ENCODE measurements at regions not wholly inside any gene's neighbourhood (a gene's known extent, or its start where the extent isn't known, plus 50 kb on each side); places are given as distances from the start of the nearest gene placed in this dataset.

- Histone ChIP-seq H3K27ac (ENCODE audit: insufficient read depth, low read length, poor library complexity, severe bottlenecking) (no peak overlapping the region), H3K36me3 (ENCODE audit: control insufficient read depth, insufficient read depth, low read length) (no peaks in the 10 kb centered on the region), H3K27me3 (replicated peaks; ENCODE audit: control insufficient read depth, insufficient read depth, low read length, poor library complexity, severe bottlenecking) (no peaks in the 10 kb centered on the region), H3K4me3 (ENCODE audit: insufficient read depth, low read depth, low read length, poor library complexity, severe bottlenecking) (no peak overlapping the region), H3K4me1 (ENCODE audit: control insufficient read depth, insufficient read depth, low read length, poor library complexity, severe bottlenecking) (no peaks in the 10 kb centered on the region), H3K9me3 (ENCODE audit: control insufficient read depth, low read length) (no peaks in the 10 kb centered on the region)
- DNase-seq, result no peak
Measured at GRCh38 chr13:66214467-66214866, 1015.7 kb downstream of the PCDH9 start.

- H3K4me1 ChIP-seq (ENCODE audit: control insufficient read depth, insufficient read depth, low read length, poor library complexity, severe bottlenecking), result no peaks in the 10 kb centered on the region
- no peak overlapping the region for H3K27ac ChIP-seq (ENCODE audit: insufficient read depth, low read length, poor library complexity, severe bottlenecking)
- H3K27me3 ChIP-seq (replicated peaks; ENCODE audit: control insufficient read depth, insufficient read depth, low read length, poor library complexity, severe bottlenecking), result no peaks in the 10 kb centered on the region
- H3K4me3 ChIP-seq (ENCODE audit: insufficient read depth, low read depth, low read length, poor library complexity, severe bottlenecking), result no peak overlapping the region
- H3K36me3 ChIP-seq (ENCODE audit: control insufficient read depth, insufficient read depth, low read length), result no peaks in the 10 kb centered on the region
- H3K9me3 ChIP-seq (ENCODE audit: control insufficient read depth, low read length), result no peaks in the 10 kb centered on the region
- DNase-seq, result no peak
Measured at GRCh38 chr13:66212511-66212910, 1017.6 kb downstream of the PCDH9 start.

GRCh38 chr13:66210677-66211076 lies 1019.5 kb downstream of the PCDH9 start:
- Histone ChIP-seq H3K27ac (ENCODE audit: insufficient read depth, low read length, poor library complexity, severe bottlenecking) (no peak overlapping the region), H3K36me3 (ENCODE audit: control insufficient read depth, insufficient read depth, low read length) (no peaks in the 10 kb centered on the region), H3K4me1 (ENCODE audit: control insufficient read depth, insufficient read depth, low read length, poor library complexity, severe bottlenecking) (no peaks in the 10 kb centered on the region), H3K27me3 (replicated peaks; ENCODE audit: control insufficient read depth, insufficient read depth, low read length, poor library complexity, severe bottlenecking) (no peaks in the 10 kb centered on the region), H3K9me3 (ENCODE audit: control insufficient read depth, low read length) (no peaks in the 10 kb centered on the region), H3K4me3 (ENCODE audit: insufficient read depth, low read depth, low read length, poor library complexity, severe bottlenecking) (no peak overlapping the region)
- no peak for DNase-seq

- Histone ChIP-seq H3K27ac (ENCODE audit: insufficient read depth, low read length, poor library complexity, severe bottlenecking) (no peak overlapping the region), H3K36me3 (ENCODE audit: control insufficient read depth, insufficient read depth, low read length) (no peaks in the 10 kb centered on the region), H3K4me1 (ENCODE audit: control insufficient read depth, insufficient read depth, low read length, poor library complexity, severe bottlenecking) (no peaks in the 10 kb centered on the region), H3K4me3 (ENCODE audit: insufficient read depth, low read depth, low read length, poor library complexity, severe bottlenecking) (no peak overlapping the region), H3K9me3 (ENCODE audit: control insufficient read depth, low read length) (no peaks in the 10 kb centered on the region), H3K27me3 (replicated peaks; ENCODE audit: control insufficient read depth, insufficient read depth, low read length, poor library complexity, severe bottlenecking) (no peaks in the 10 kb centered on the region)
- no peak for DNase-seq
Measured at GRCh38 chr13:66208589-66208988, 1021.5 kb downstream of the PCDH9 start.

- no peaks in the 10 kb centered on the region for H3K4me1 ChIP-seq (ENCODE audit: control insufficient read depth, insufficient read depth, low read length, poor library complexity, severe bottlenecking)
- no peak overlapping the region for H3K4me3 ChIP-seq (ENCODE audit: insufficient read depth, low read depth, low read length, poor library complexity, severe bottlenecking)
- H3K9me3 ChIP-seq (ENCODE audit: control insufficient read depth, low read length), result no peaks in the 10 kb centered on the region
- no peak overlapping the region for H3K27ac ChIP-seq (ENCODE audit: insufficient read depth, low read length, poor library complexity, severe bottlenecking)
- H3K27me3 ChIP-seq (replicated peaks; ENCODE audit: control insufficient read depth, insufficient read depth, low read length, poor library complexity, severe bottlenecking), result no peaks in the 10 kb centered on the region
- DNase-seq, result no peak
- H3K36me3 ChIP-seq (ENCODE audit: control insufficient read depth, insufficient read depth, low read length), result no peaks in the 10 kb centered on the region
Measured at GRCh38 chr13:66207610-66208009, 1022.5 kb downstream of the PCDH9 start.

- H3K9me3 ChIP-seq (ENCODE audit: control insufficient read depth, low read length), result no peaks in the 10 kb centered on the region
- no peaks in the 10 kb centered on the region for H3K36me3 ChIP-seq (ENCODE audit: control insufficient read depth, insufficient read depth, low read length)
- H3K27me3 ChIP-seq (replicated peaks; ENCODE audit: control insufficient read depth, insufficient read depth, low read length, poor library complexity, severe bottlenecking), result no peaks in the 10 kb centered on the region
Measured at GRCh38 chr13:66205807-66206206, 1024.3 kb downstream of the PCDH9 start.

GRCh38 chr13:66200555-66200954 lies 1029.6 kb downstream of the PCDH9 start:
- no peaks in the 10 kb centered on the region for H3K9me3 ChIP-seq (ENCODE audit: control insufficient read depth, low read length)

More at GRCh38 chr13:66205807-66206206, 1024.3 kb downstream of the PCDH9 start:
- no peak for DNase-seq
- Histone ChIP-seq H3K27ac (ENCODE audit: insufficient read depth, low read length, poor library complexity, severe bottlenecking) (no peak overlapping the region), H3K4me3 (ENCODE audit: insufficient read depth, low read depth, low read length, poor library complexity, severe bottlenecking) (no peak overlapping the region), H3K4me1 (ENCODE audit: control insufficient read depth, insufficient read depth, low read length, poor library complexity, severe bottlenecking) (no peaks in the 10 kb centered on the region)

GRCh38 chr13:66195238-66195637 lies 1034.9 kb downstream of the PCDH9 start:
- no peaks in the 10 kb centered on the region for H3K27me3 ChIP-seq (replicated peaks; ENCODE audit: control insufficient read depth, insufficient read depth, low read length, poor library complexity, severe bottlenecking)
- H3K27ac ChIP-seq (ENCODE audit: insufficient read depth, low read length, poor library complexity, severe bottlenecking), result no peak overlapping the region
- H3K4me1 ChIP-seq (ENCODE audit: control insufficient read depth, insufficient read depth, low read length, poor library complexity, severe bottlenecking), result no peaks in the 10 kb centered on the region
- no peaks in the 10 kb centered on the region for H3K9me3 ChIP-seq (ENCODE audit: control insufficient read depth, low read length)
- H3K4me3 ChIP-seq (ENCODE audit: insufficient read depth, low read depth, low read length, poor library complexity, severe bottlenecking), result no peak overlapping the region
- no peaks in the 10 kb centered on the region for H3K36me3 ChIP-seq (ENCODE audit: control insufficient read depth, insufficient read depth, low read length)
- no peak for DNase-seq

More at GRCh38 chr13:66200555-66200954, 1029.6 kb downstream of the PCDH9 start:
- Histone ChIP-seq H3K27ac (ENCODE audit: insufficient read depth, low read length, poor library complexity, severe bottlenecking) (no peak overlapping the region), H3K27me3 (replicated peaks; ENCODE audit: control insufficient read depth, insufficient read depth, low read length, poor library complexity, severe bottlenecking) (no peaks in the 10 kb centered on the region), H3K36me3 (ENCODE audit: control insufficient read depth, insufficient read depth, low read length) (no peaks in the 10 kb centered on the region), H3K4me3 (ENCODE audit: insufficient read depth, low read depth, low read length, poor library complexity, severe bottlenecking) (no peak overlapping the region), H3K4me1 (ENCODE audit: control insufficient read depth, insufficient read depth, low read length, poor library complexity, severe bottlenecking) (no peaks in the 10 kb centered on the region)
- no peak for DNase-seq

- H3K27me3 ChIP-seq (replicated peaks; ENCODE audit: control insufficient read depth, insufficient read depth, low read length, poor library complexity, severe bottlenecking), result no peaks in the 10 kb centered on the region
- H3K27ac ChIP-seq (ENCODE audit: insufficient read depth, low read length, poor library complexity, severe bottlenecking), result no peak overlapping the region
Measured at GRCh38 chr13:66189986-66190385, 1040.2 kb downstream of the PCDH9 start.

GRCh38 chr13:66180836-66181235 lies 1049.3 kb downstream of the PCDH9 start:
- no peaks in the 10 kb centered on the region for H3K27me3 ChIP-seq (replicated peaks; ENCODE audit: control insufficient read depth, insufficient read depth, low read length, poor library complexity, severe bottlenecking)
- H3K4me1 ChIP-seq (ENCODE audit: control insufficient read depth, insufficient read depth, low read length, poor library complexity, severe bottlenecking), result no peaks in the 10 kb centered on the region
- peaks cover 2% of the 10 kb centered on the region for H3K9me3 ChIP-seq (ENCODE audit: control insufficient read depth, low read length)
- H3K27ac ChIP-seq (ENCODE audit: insufficient read depth, low read length, poor library complexity, severe bottlenecking), result no peak overlapping the region
- no peak overlapping the region for H3K4me3 ChIP-seq (ENCODE audit: insufficient read depth, low read depth, low read length, poor library complexity, severe bottlenecking)
- no peak for DNase-seq
- H3K36me3 ChIP-seq (ENCODE audit: control insufficient read depth, insufficient read depth, low read length), result no peaks in the 10 kb centered on the region

More at GRCh38 chr13:66189986-66190385, 1040.2 kb downstream of the PCDH9 start:
- Histone ChIP-seq H3K36me3 (ENCODE audit: control insufficient read depth, insufficient read depth, low read length) (no peaks in the 10 kb centered on the region), H3K4me1 (ENCODE audit: control insufficient read depth, insufficient read depth, low read length, poor library complexity, severe bottlenecking) (no peaks in the 10 kb centered on the region), H3K4me3 (ENCODE audit: insufficient read depth, low read depth, low read length, poor library complexity, severe bottlenecking) (no peak overlapping the region), H3K9me3 (ENCODE audit: control insufficient read depth, low read length) (no peaks in the 10 kb centered on the region)
- DNase-seq, result no peak

- Histone ChIP-seq H3K27me3 (replicated peaks; ENCODE audit: control insufficient read depth, insufficient read depth, low read length, poor library complexity, severe bottlenecking) (no peaks in the 10 kb centered on the region), H3K4me3 (ENCODE audit: insufficient read depth, low read depth, low read length, poor library complexity, severe bottlenecking) (no peak overlapping the region), H3K4me1 (ENCODE audit: control insufficient read depth, insufficient read depth, low read length, poor library complexity, severe bottlenecking) (no peaks in the 10 kb centered on the region), H3K36me3 (ENCODE audit: control insufficient read depth, insufficient read depth, low read length) (no peaks in the 10 kb centered on the region), H3K9me3 (ENCODE audit: control insufficient read depth, low read length) (no peaks in the 10 kb centered on the region), H3K27ac (ENCODE audit: insufficient read depth, low read length, poor library complexity, severe bottlenecking) (no peak overlapping the region)
- no peak for DNase-seq
Measured at GRCh38 chr13:66171920-66172319, 1058.2 kb downstream of the PCDH9 start.

Measured in effector memory CD4-positive, alpha-beta T cell (primary cell).